Trophoblast cell (in vitro differentiated cells and primary cell): ENCODE measurements at regions not wholly inside any gene's neighbourhood (a gene's known extent, or its start where the extent isn't known, plus 50 kb on each side); places are given as distances from the start of the nearest gene placed in this dataset.

ENCODE experiments used
- DNase-seq, 2 donors: peaks; one replicate each; pipeline ENCODE4 v3.0.0-alpha.2; 2016
- H2AFZ ChIP-seq: 2 replicates; pipeline ENCODE4 v1.6.1; 2013; ENCODE audit warnings: low read length, moderate library complexity, mild to moderate bottlenecking; ENCODE audit not compliant: insufficient read depth, poor library complexity
- H2AK5ac ChIP-seq: 2 replicates; pipeline ENCODE4 v1.6.1; 2013; ENCODE audit warnings: mild to moderate bottlenecking, low read length
- H2BK120ac ChIP-seq: 2 replicates; pipeline ENCODE4 v1.6.1; 2013; ENCODE audit warnings: low read length, mild to moderate bottlenecking, moderate library complexity; ENCODE audit not compliant: insufficient read depth, poor library complexity
- H2BK12ac ChIP-seq: 2 replicates; pipeline ENCODE4 v1.6.1; 2013; ENCODE audit warnings: mild to moderate bottlenecking, low read length, moderate library complexity
- H2BK5ac ChIP-seq: 2 replicates; pipeline ENCODE4 v1.6.1; 2013; ENCODE audit warnings: low read length, low read depth, moderate library complexity, mild to moderate bottlenecking; ENCODE audit not compliant: poor library complexity
- H3K14ac ChIP-seq: 2 replicates; pipeline ENCODE4 v1.6.1; 2013; ENCODE audit warnings: mild to moderate bottlenecking, low read length
- H3K18ac ChIP-seq: 2 replicates; pipeline ENCODE4 v1.6.1; 2013; ENCODE audit warnings: mild to moderate bottlenecking, low read length
- H3K23ac ChIP-seq: 2 replicates; pipeline ENCODE4 v1.6.1; 2013; ENCODE audit warnings: low read length
- H3K27ac ChIP-seq: 2 replicates; pipeline ENCODE4 v1.5.1; 2013; ENCODE audit warnings: low read depth, mild to moderate bottlenecking, inconsistent platforms, low read length, moderate library complexity
- H3K27me3 ChIP-seq: 2 replicates; pipeline ENCODE4 v1.6.1; 2013; ENCODE audit warnings: inconsistent platforms, mild to moderate bottlenecking, low read length, moderate library complexity; ENCODE audit not compliant: insufficient read depth
- H3K36me3 ChIP-seq, 2 experiments: 1 replicate in 1 of 2; 2 replicates in 1 of 2; pipeline ENCODE4 v1.6.1; 2013; ENCODE audit warnings: low read length in 2 of 2, mild to moderate bottlenecking in 2 of 2, moderate library complexity in 1 of 2; ENCODE audit not compliant: insufficient read depth in 2 of 2, control insufficient read depth in 1 of 2
- H3K4ac ChIP-seq: 2 replicates; pipeline ENCODE4 v1.6.1; 2013; ENCODE audit warnings: low read depth, mild to moderate bottlenecking, low read length, moderate library complexity
- H3K4me1 ChIP-seq, 2 experiments: 1 replicate in 1 of 2; 2 replicates in 1 of 2; pipeline ENCODE4 v1.6.1; 2013; ENCODE audit warnings: low read length in 2 of 2, mild to moderate bottlenecking in 2 of 2, moderate library complexity in 1 of 2; ENCODE audit not compliant: insufficient read depth in 2 of 2, control insufficient read depth in 1 of 2
- H3K4me2 ChIP-seq: 2 replicates; pipeline ENCODE4 v1.6.1; 2013; ENCODE audit warnings: inconsistent platforms, mild to moderate bottlenecking, low read length, moderate library complexity
- H3K4me3 ChIP-seq: 2 replicates; pipeline ENCODE4 v1.5.1; 2013; ENCODE audit warnings: mild to moderate bottlenecking, low read depth, low read length, inconsistent platforms
- H3K79me1 ChIP-seq: one replicate; pipeline ENCODE4 v1.6.1; 2013; ENCODE audit warnings: low read length
- H3K79me2 ChIP-seq: 2 replicates; pipeline ENCODE4 v1.6.1; 2013; ENCODE audit warnings: low read length, mild to moderate bottlenecking; ENCODE audit not compliant: control insufficient read depth, insufficient read depth, poor library complexity
- H3K9ac ChIP-seq: 2 replicates; pipeline ENCODE4 v1.6.1; 2013; ENCODE audit warnings: mild to moderate bottlenecking, low read length
- H3K9me3 ChIP-seq: 2 replicates; pipeline ENCODE4 v1.6.1; 2013; ENCODE audit warnings: low read depth, mild to moderate bottlenecking, control low read depth, inconsistent platforms, low read length; ENCODE audit not compliant: insufficient read depth
- H4K12ac ChIP-seq: 2 replicates; pipeline ENCODE4 v1.6.1; 2013; ENCODE audit warnings: low read depth, mild to moderate bottlenecking, low read length, moderate library complexity
- H4K8ac ChIP-seq: 2 replicates; pipeline ENCODE4 v1.6.1; 2013; ENCODE audit warnings: low read depth, mild to moderate bottlenecking, low read length, moderate library complexity
- H4K91ac ChIP-seq: one replicate; pipeline ENCODE4 v1.6.1; 2013; ENCODE audit warnings: low read depth, mild to moderate bottlenecking, low read length, moderate library complexity
- WGBS: extraction: QIAGEN DNeasy Blood & Tissue Kit; methylation state at CpG from one replicate; pipeline ENCODE4 v1.1.7; 2013; ENCODE audit warnings: missing lambda C conversion rate; ENCODE audit not compliant: insufficient read length, insufficient coverage; ENCODE audit errors: extremely low coverage; 5-methylcytosine and 5-hydroxymethylcytosine counted together

DNA sequence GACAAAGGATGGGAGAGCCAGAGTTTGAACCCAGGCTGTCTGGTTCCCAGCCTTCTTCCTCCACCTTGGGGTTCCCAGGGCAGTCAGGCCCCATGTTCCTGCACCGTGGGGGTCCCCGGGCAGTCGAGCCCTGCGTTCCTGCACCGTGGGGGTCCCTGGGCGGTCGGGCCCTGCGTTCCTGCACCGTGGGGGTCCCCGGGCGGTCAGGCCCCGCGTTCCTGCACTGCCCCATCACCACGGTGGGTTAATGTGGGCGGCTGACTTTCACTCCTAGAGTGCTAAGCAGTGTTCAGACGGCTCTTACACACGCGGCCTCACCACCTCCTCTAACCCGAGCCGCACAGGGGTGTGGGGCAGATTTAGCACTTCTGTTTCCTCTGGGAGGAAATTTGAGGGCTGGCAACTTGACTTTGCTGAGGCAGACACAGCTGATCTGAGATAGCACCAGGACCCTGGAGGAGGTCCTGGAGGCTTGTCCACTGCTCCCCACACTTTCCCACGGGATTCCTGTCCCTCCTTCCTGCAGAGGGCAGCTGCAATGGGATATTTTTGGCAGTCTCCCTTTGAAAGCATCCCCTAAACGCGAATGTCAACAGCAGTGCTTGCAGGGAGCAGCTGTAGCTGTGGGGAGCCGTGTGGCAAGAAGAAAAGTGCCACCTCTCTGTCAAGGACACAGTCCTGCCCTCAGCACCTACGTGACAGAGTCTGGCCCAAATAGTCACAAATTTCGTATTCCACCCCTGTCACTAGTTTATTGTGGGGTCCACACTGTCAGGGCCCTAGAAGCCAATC is 239.4 kb downstream of the TEX29 start:
- Histone ChIP-seq H2BK120ac (no peak overlapping the region), H2BK5ac (no peak overlapping the region), H3K4ac (no peak overlapping the region), H4K8ac (no peak overlapping the region), H3K4me2 (no peak overlapping the region), H4K91ac (no peak overlapping the region), H3K18ac (no peak overlapping the region), H3K79me2 (no peaks in the 10 kb centered on the region), H2AK5ac (no peak overlapping the region), H3K23ac (no peak overlapping the region), H3K9ac (no peak overlapping the region), H3K27me3 (no peaks in the 10 kb centered on the region), H3K79me1 (no peaks in the 10 kb centered on the region), H2AFZ (no peak overlapping the region), H3K36me3 (no peaks in the 10 kb centered on the region), H3K4me1 (no peaks in the 10 kb centered on the region), H3K9me3 (peaks cover 6% of the 10 kb centered on the region), H4K12ac (no peak overlapping the region), H2BK12ac (no peak overlapping the region), H3K4me3 (no peak overlapping the region), H3K14ac (no peak overlapping the region), H3K27ac (no peak overlapping the region)
- DNase-seq = no peak
- no CpG with 5 or more reads among the region's 26 CpGs for WGBS

- no peaks in the 10 kb centered on the region for H3K4me1 ChIP-seq
- no peak overlapping the region for H3K23ac ChIP-seq
- no peak overlapping the region for H4K12ac ChIP-seq
- no peak for DNase-seq
- no peak overlapping the region for H3K27ac ChIP-seq
- no peaks in the 10 kb centered on the region for H3K79me2 ChIP-seq
- no peak overlapping the region for H2AFZ ChIP-seq
- no peak overlapping the region for H3K9ac ChIP-seq
- H2AK5ac ChIP-seq = no peak overlapping the region
- no peak overlapping the region for H3K14ac ChIP-seq
- no peak overlapping the region for H3K4me2 ChIP-seq
- H3K79me1 ChIP-seq = no peaks in the 10 kb centered on the region
- no peak overlapping the region for H3K4ac ChIP-seq
- H3K9me3 ChIP-seq = peaks cover 6% of the 10 kb centered on the region
- H4K8ac ChIP-seq = no peak overlapping the region
- H3K4me3 ChIP-seq = no peak overlapping the region
- no peak overlapping the region for H2BK5ac ChIP-seq
- no CpG with 5 or more reads among the region's 16 CpGs for WGBS
- no peaks in the 10 kb centered on the region for H3K27me3 ChIP-seq
- H2BK12ac ChIP-seq = no peak overlapping the region
- no peak overlapping the region for H2BK120ac ChIP-seq
- no peak overlapping the region for H4K91ac ChIP-seq
- no peaks in the 10 kb centered on the region for H3K36me3 ChIP-seq
- no peak overlapping the region for H3K18ac ChIP-seq
These were observed 240.8 kb downstream of the TEX29 start for GRCh38 chr13:111561091-111561781.

GRCh38 chr13:111562716-111563115 is 242.3 kb downstream of the TEX29 start:
- no peak overlapping the region for H4K91ac ChIP-seq
- no CpG with 5 or more reads among the region's 4 CpGs for WGBS

GRCh38 chr13:111564606-111565005 is 244.2 kb downstream of the TEX29 start:
- Histone ChIP-seq H3K27ac (no peak overlapping the region), H3K79me1 (no peaks in the 10 kb centered on the region), H2BK12ac (no peak overlapping the region), H3K4me1 (no peaks in the 10 kb centered on the region), H3K14ac (no peak overlapping the region), H3K4me2 (no peak overlapping the region), H2AFZ (no peak overlapping the region), H2BK5ac (no peak overlapping the region), H3K4me3 (no peak overlapping the region), H3K18ac (no peak overlapping the region), H3K23ac (no peak overlapping the region), H3K4ac (no peak overlapping the region), H4K12ac (no peak overlapping the region), H3K27me3 (no peaks in the 10 kb centered on the region), H4K8ac (no peak overlapping the region), H3K9ac (no peak overlapping the region), H4K91ac (no peak overlapping the region), H2BK120ac (no peak overlapping the region), H2AK5ac (no peak overlapping the region), H3K79me2 (no peaks in the 10 kb centered on the region), H3K9me3 (peaks cover 21% of the 10 kb centered on the region), H3K36me3 (no peaks in the 10 kb centered on the region)
- no CpG with 5 or more reads among the region's 8 CpGs for WGBS
- DNase-seq = no peak

More at GRCh38 chr13:111562716-111563115, 242.3 kb downstream of the TEX29 start:
- no peak overlapping the region for H3K27ac ChIP-seq
- H3K4me2 ChIP-seq = no peak overlapping the region
- no peak overlapping the region for H3K23ac ChIP-seq
- H3K9me3 ChIP-seq = peaks cover 8% of the 10 kb centered on the region
- DNase-seq = no peak
- no peak overlapping the region for H3K4ac ChIP-seq
- no peaks in the 10 kb centered on the region for H3K79me2 ChIP-seq
- H3K14ac ChIP-seq = no peak overlapping the region
- no peak overlapping the region for H2AFZ ChIP-seq
- no peaks in the 10 kb centered on the region for H3K27me3 ChIP-seq
- H3K4me1 ChIP-seq = no peaks in the 10 kb centered on the region
- H3K18ac ChIP-seq = no peak overlapping the region
- H4K8ac ChIP-seq = no peak overlapping the region
- no peak overlapping the region for H4K12ac ChIP-seq
- no peaks in the 10 kb centered on the region for H3K36me3 ChIP-seq
- H3K9ac ChIP-seq = no peak overlapping the region
- H2AK5ac ChIP-seq = no peak overlapping the region
- H3K4me3 ChIP-seq = no peak overlapping the region
- no peak overlapping the region for H2BK12ac ChIP-seq
- H2BK5ac ChIP-seq = no peak overlapping the region
- H2BK120ac ChIP-seq = no peak overlapping the region
- H3K79me1 ChIP-seq = no peaks in the 10 kb centered on the region
